ENCODE measurements at regions not wholly inside any gene's neighbourhood (a gene's known extent, or its start where the extent isn't known, plus 50 kb on each side); places are given as distances from the start of the nearest gene placed in this dataset.
A peak's percentile ranks its signal among the peaks of the same experiment; 100 is the strongest.

- no peaks in the 10 kb centered on the region for H3K4me1 Mint-ChIP-seq
- no peaks in the 10 kb centered on the region for H3K4me1 ChIP-seq (ENCODE audit: insufficient read depth, low read length)
- H3K27ac ChIP-seq (ENCODE audit: low read depth, low read length) = no peak overlapping the region
- no peaks in the 10 kb centered on the region for H3K27me3 ChIP-seq (ENCODE audit: insufficient read depth, low read length)
- H3K9me3 ChIP-seq (ENCODE audit: control insufficient read depth in 1 of 2, low read length in 2 of 2) = no peaks in the 10 kb centered on the region
- H3K27ac Mint-ChIP-seq = no peak overlapping the region
- no peak overlapping the region for H3K4me3 ChIP-seq (ENCODE audit: low read length in 2 of 2)
- intact Hi-C loops (cut with micrococcal nuclease) = no loop called here
- H3K4me3 Mint-ChIP-seq = no peak overlapping the region
- H3K36me3 Mint-ChIP-seq = no peaks in the 10 kb centered on the region
- no peak for DNase-seq
- CTCF ChIA-PET (ENCODE audit: partially characterized antibody) = no interaction called here
- no peaks in the 10 kb centered on the region for H3K36me3 ChIP-seq (ENCODE audit: insufficient read depth, low read length)
- POLR2A ChIA-PET (ENCODE audit: partially characterized antibody) = no interaction called here
- H3K27me3 Mint-ChIP-seq = peaks cover 3 to 10% of the 10 kb centered on the region in 2 donors
- H3K9me3 Mint-ChIP-seq = no peaks in the 10 kb centered on the region
Measured at GRCh38 chr11:11211888-11212287, 141.2 kb downstream of the CSNK2A3 start.

GRCh38 chr11:11211186-11211585, 141.9 kb downstream of the CSNK2A3 start:
- no peak overlapping the region for H3K27ac ChIP-seq (ENCODE audit: low read depth, low read length)
- no peaks in the 10 kb centered on the region for H3K36me3 ChIP-seq (ENCODE audit: insufficient read depth, low read length)
- DNase-seq = no peak
- Mint-ChIP-seq H3K36me3 (no peaks in the 10 kb centered on the region), H3K9me3 (no peaks in the 10 kb centered on the region), H3K27ac (no peak overlapping the region), H3K27me3 (peaks cover 7 to 10% of the 10 kb centered on the region in 2 donors), H3K4me1 (no peaks in the 10 kb centered on the region), H3K4me3 (no peak overlapping the region)
- intact Hi-C loops (cut with micrococcal nuclease) = no loop called here
- no peak overlapping the region for H3K4me3 ChIP-seq (ENCODE audit: low read length in 2 of 2)
- no peaks in the 10 kb centered on the region for H3K4me1 ChIP-seq (ENCODE audit: insufficient read depth, low read length)
- CTCF ChIA-PET (ENCODE audit: partially characterized antibody) = no interaction called here
- H3K27me3 ChIP-seq (ENCODE audit: insufficient read depth, low read length) = no peaks in the 10 kb centered on the region
- POLR2A ChIA-PET (ENCODE audit: partially characterized antibody) = no interaction called here
- no peaks in the 10 kb centered on the region for H3K9me3 ChIP-seq (ENCODE audit: control insufficient read depth in 1 of 2, low read length in 2 of 2)

DNA sequence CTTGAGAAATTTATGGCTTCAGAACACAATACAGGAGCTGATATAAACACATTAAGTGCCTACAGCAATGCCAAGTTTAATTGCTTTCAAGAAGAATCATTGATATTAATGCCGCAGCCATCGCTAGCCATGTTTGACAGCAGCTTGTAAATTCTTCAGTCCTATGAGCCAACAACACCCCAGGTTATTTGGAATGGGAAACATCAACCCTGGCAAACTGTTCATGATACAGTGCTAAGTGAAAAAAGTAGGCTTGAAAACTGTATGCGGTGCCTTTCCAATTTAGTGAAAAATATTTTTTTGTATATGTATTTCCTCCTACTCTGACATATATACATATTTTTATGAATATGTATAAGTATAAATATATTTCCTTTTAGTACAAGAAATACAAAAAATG, 142.6 kb downstream of the CSNK2A3 start:
- Histone ChIP-seq H3K36me3 (ENCODE audit: insufficient read depth, low read length) (no peaks in the 10 kb centered on the region), H3K27ac (ENCODE audit: low read depth, low read length) (no peak overlapping the region), H3K9me3 (ENCODE audit: control insufficient read depth in 1 of 2, low read length in 2 of 2) (no peaks in the 10 kb centered on the region), H3K27me3 (ENCODE audit: insufficient read depth, low read length) (no peaks in the 10 kb centered on the region), H3K4me1 (ENCODE audit: insufficient read depth, low read length) (no peaks in the 10 kb centered on the region), H3K4me3 (ENCODE audit: low read length in 2 of 2) (no peak overlapping the region)
- Mint-ChIP-seq H3K36me3 (no peaks in the 10 kb centered on the region), H3K27ac (no peak overlapping the region), H3K4me1 (no peaks in the 10 kb centered on the region), H3K9me3 (no peaks in the 10 kb centered on the region), H3K4me3 (no peak overlapping the region), H3K27me3 (peaks cover 9 to 10% of the 10 kb centered on the region in 2 donors)
- no peak for DNase-seq
- ChIA-PET POLR2A (ENCODE audit: partially characterized antibody) (no interaction called here), CTCF (ENCODE audit: partially characterized antibody) (no interaction called here)
- intact Hi-C loops (cut with micrococcal nuclease) = no loop called here

GRCh38 chr11:11209967-11210366, 143.1 kb downstream of the CSNK2A3 start:
- H3K4me1 ChIP-seq (ENCODE audit: insufficient read depth, low read length) = no peaks in the 10 kb centered on the region
- Mint-ChIP-seq H3K36me3 (no peaks in the 10 kb centered on the region), H3K9me3 (peaks cover 0 to under 1% (median 0%) of the 10 kb centered on the region in 8 donors), H3K27me3 (peaks cover 9 to 10% of the 10 kb centered on the region in 2 donors), H3K27ac (no peak overlapping the region), H3K4me3 (no peak overlapping the region), H3K4me1 (no peaks in the 10 kb centered on the region)
- CTCF ChIA-PET (ENCODE audit: partially characterized antibody) = no interaction called here
- H3K27ac ChIP-seq (ENCODE audit: low read depth, low read length) = no peak overlapping the region
- H3K9me3 ChIP-seq (ENCODE audit: control insufficient read depth in 1 of 2, low read length in 2 of 2) = no peaks in the 10 kb centered on the region
- H3K36me3 ChIP-seq (ENCODE audit: insufficient read depth, low read length) = no peaks in the 10 kb centered on the region
- no peak for DNase-seq
- POLR2A ChIA-PET (ENCODE audit: partially characterized antibody) = no interaction called here
- no peak overlapping the region for H3K4me3 ChIP-seq (ENCODE audit: low read length in 2 of 2)
- no peaks in the 10 kb centered on the region for H3K27me3 ChIP-seq (ENCODE audit: insufficient read depth, low read length)
- intact Hi-C loops (cut with micrococcal nuclease) = no loop called here

- peak overlapping the region in 1 of 8 donors; percentile 7 for H3K4me3 Mint-ChIP-seq
Measured at GRCh38 chr11:11208994-11209393, 144.1 kb downstream of the CSNK2A3 start.

GRCh38 chr11:11207428-11207827, 145.6 kb downstream of the CSNK2A3 start:
- DNase-seq = no peak
- peaks cover 0 to 19% (median 16%) of the 10 kb centered on the region in 8 donors for H3K9me3 Mint-ChIP-seq
- H3K4me1 Mint-ChIP-seq = no peaks in the 10 kb centered on the region
- Histone ChIP-seq H3K9me3 (ENCODE audit: control insufficient read depth in 1 of 2, low read length in 2 of 2) (no peaks in the 10 kb centered on the region), H3K27me3 (ENCODE audit: insufficient read depth, low read length) (no peaks in the 10 kb centered on the region), H3K27ac (ENCODE audit: low read depth, low read length) (no peak overlapping the region), H3K36me3 (ENCODE audit: insufficient read depth, low read length) (no peaks in the 10 kb centered on the region), H3K4me1 (ENCODE audit: insufficient read depth, low read length) (no peaks in the 10 kb centered on the region), H3K4me3 (ENCODE audit: low read length in 2 of 2) (no peak overlapping the region)
- no peaks in the 10 kb centered on the region for H3K36me3 Mint-ChIP-seq
- ChIA-PET CTCF (ENCODE audit: partially characterized antibody) (interaction anchor here (0.8 to 1.8 kb wide), 4 partner anchors 42 to 179 kb away, joined by 3 to 5 read pairs (median 4); no protein-coding TSS in a partner anchor), POLR2A (ENCODE audit: partially characterized antibody) (no interaction called here)
- no peak overlapping the region for H3K27ac Mint-ChIP-seq
- intact Hi-C loops (cut with micrococcal nuclease) = loop anchor here (2.0 kb wide), 1 partner anchor 171 kb away; no protein-coding TSS in a partner anchor
- H3K27me3 Mint-ChIP-seq = peaks cover 12 to 23% of the 10 kb centered on the region in 2 donors
- no peak overlapping the region for H3K4me3 Mint-ChIP-seq

More at GRCh38 chr11:11208994-11209393, 144.1 kb downstream of the CSNK2A3 start:
- Mint-ChIP-seq H3K36me3 (no peaks in the 10 kb centered on the region), H3K4me1 (no peaks in the 10 kb centered on the region), H3K27me3 (peaks cover 9 to 17% of the 10 kb centered on the region in 2 donors), H3K27ac (no peak overlapping the region), H3K9me3 (peaks cover 0 to 6% (median 4%) of the 10 kb centered on the region in 8 donors)
- Histone ChIP-seq H3K4me3 (ENCODE audit: low read length in 2 of 2) (no peak overlapping the region), H3K9me3 (ENCODE audit: control insufficient read depth in 1 of 2, low read length in 2 of 2) (no peaks in the 10 kb centered on the region), H3K4me1 (ENCODE audit: insufficient read depth, low read length) (no peaks in the 10 kb centered on the region), H3K27ac (ENCODE audit: low read depth, low read length) (no peak overlapping the region), H3K36me3 (ENCODE audit: insufficient read depth, low read length) (no peaks in the 10 kb centered on the region), H3K27me3 (ENCODE audit: insufficient read depth, low read length) (no peaks in the 10 kb centered on the region)
- ChIA-PET POLR2A (ENCODE audit: partially characterized antibody) (no interaction called here), CTCF (ENCODE audit: partially characterized antibody) (no interaction called here)
- DNase-seq = no peak
- intact Hi-C loops (cut with micrococcal nuclease) = no loop called here

DNA sequence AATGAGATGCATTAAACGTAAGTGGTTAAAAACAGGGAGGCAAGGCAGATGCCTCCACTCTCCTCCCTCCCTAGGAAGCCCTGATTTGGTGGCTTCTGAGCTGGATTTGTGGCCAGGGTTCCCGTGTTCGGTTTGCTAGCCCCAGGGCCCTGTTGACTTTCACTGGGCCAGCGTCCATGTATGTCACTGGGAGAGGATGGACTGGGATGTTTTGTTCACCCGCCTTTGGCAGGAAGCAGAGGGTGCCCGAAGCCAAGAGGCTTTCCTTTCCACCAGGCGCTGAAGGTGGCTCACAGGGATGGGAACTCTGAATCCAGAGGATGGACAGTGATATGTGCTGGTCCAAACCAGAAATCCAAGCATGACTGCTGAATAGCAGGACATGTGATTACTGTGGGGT, 146.6 kb downstream of the CSNK2A3 start:
- Histone ChIP-seq H3K36me3 (ENCODE audit: insufficient read depth, low read length) (no peaks in the 10 kb centered on the region), H3K27ac (ENCODE audit: low read depth, low read length) (no peak overlapping the region), H3K9me3 (ENCODE audit: control insufficient read depth in 1 of 2, low read length in 2 of 2) (no peaks in the 10 kb centered on the region), H3K4me1 (ENCODE audit: insufficient read depth, low read length) (no peaks in the 10 kb centered on the region), H3K4me3 (ENCODE audit: low read length in 2 of 2) (no peak overlapping the region), H3K27me3 (ENCODE audit: insufficient read depth, low read length) (no peaks in the 10 kb centered on the region)
- H3K9me3 Mint-ChIP-seq = peaks cover 0 to 28% (median 21%) of the 10 kb centered on the region in 8 donors
- no peak overlapping the region for H3K27ac Mint-ChIP-seq
- no peak overlapping the region for H3K4me3 Mint-ChIP-seq
- peaks cover 16 to 23% of the 10 kb centered on the region in 2 donors for H3K27me3 Mint-ChIP-seq
- ChIA-PET POLR2A (ENCODE audit: partially characterized antibody) (no interaction called here), CTCF (ENCODE audit: partially characterized antibody) (interaction anchor here (0.7 kb wide), 1 partner anchor 178 kb away, joined by 3 read pairs; no protein-coding TSS in a partner anchor)
- no peaks in the 10 kb centered on the region for H3K4me1 Mint-ChIP-seq
- no peak for DNase-seq
- intact Hi-C loops (cut with micrococcal nuclease) = loop anchor here (2.0 kb wide), 1 partner anchor 170 kb away; no protein-coding TSS in a partner anchor
- no peaks in the 10 kb centered on the region for H3K36me3 Mint-ChIP-seq

- Mint-ChIP-seq H3K27ac (no peak overlapping the region), H3K4me3 (no peak overlapping the region), H3K36me3 (no peaks in the 10 kb centered on the region), H3K9me3 (peaks cover 0 to 34% (median 24%) of the 10 kb centered on the region in 8 donors), H3K27me3 (peaks cover 14 to 15% of the 10 kb centered on the region in 2 donors), H3K4me1 (no peaks in the 10 kb centered on the region)
- H3K9me3 ChIP-seq (ENCODE audit: control insufficient read depth in 1 of 2, low read length in 2 of 2) = no peaks in the 10 kb centered on the region
- intact Hi-C loops (cut with micrococcal nuclease) = no loop called here
- no peak for DNase-seq
- H3K4me1 ChIP-seq (ENCODE audit: insufficient read depth, low read length) = no peaks in the 10 kb centered on the region
- no peaks in the 10 kb centered on the region for H3K27me3 ChIP-seq (ENCODE audit: insufficient read depth, low read length)
- no peak overlapping the region for H3K4me3 ChIP-seq (ENCODE audit: low read length in 2 of 2)
- POLR2A ChIA-PET (ENCODE audit: partially characterized antibody) = no interaction called here
- no peaks in the 10 kb centered on the region for H3K36me3 ChIP-seq (ENCODE audit: insufficient read depth, low read length)
- CTCF ChIA-PET (ENCODE audit: partially characterized antibody) = interaction anchor here (0.5 kb wide), 1 partner anchor 34 kb away, joined by 3 read pairs; no protein-coding TSS in a partner anchor
- H3K27ac ChIP-seq (ENCODE audit: low read depth, low read length) = no peak overlapping the region
Measured at GRCh38 chr11:11202885-11203284, 150.2 kb downstream of the CSNK2A3 start.
